GM19455 (cell line): ENCODE measurements at regions not wholly inside any gene's neighbourhood (a gene's known extent, or its start where the extent isn't known, plus 50 kb on each side); places are given as distances from the start of the nearest gene placed in this dataset.
"Not testable (repeated sequence)": the region's sequence is repeated elsewhere in the genome, so short reads cannot be mapped to it uniquely, and the experiment has no call there.

Experiments
- ATAC-seq: cut with Tn5 transposase; IDR thresholded peaks from one replicate; pipeline ENCODE4 v1.9.1; 2021; ENCODE audit not compliant: unreplicated experiment

DNA sequence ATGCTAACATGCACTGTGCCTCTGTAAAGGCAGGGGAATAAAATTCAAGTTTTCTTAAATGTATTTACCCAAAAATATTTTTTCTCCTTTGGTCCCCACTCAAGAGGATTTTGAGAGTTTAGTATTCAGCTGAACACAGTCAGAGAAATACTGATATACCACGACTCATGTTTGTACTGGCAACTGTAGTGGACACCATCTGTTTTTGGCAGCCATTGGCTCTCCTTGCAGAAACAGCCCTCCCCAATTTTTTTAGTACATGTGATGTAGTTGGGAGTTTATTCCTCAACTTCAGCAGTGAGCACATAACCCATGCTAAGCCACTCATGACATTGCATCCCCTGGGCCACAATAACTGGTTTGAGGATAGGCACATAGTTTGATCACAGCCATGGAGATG is 154.8 kb upstream of the POU3F1 start:
- ATAC-seq: no peak

DNA sequence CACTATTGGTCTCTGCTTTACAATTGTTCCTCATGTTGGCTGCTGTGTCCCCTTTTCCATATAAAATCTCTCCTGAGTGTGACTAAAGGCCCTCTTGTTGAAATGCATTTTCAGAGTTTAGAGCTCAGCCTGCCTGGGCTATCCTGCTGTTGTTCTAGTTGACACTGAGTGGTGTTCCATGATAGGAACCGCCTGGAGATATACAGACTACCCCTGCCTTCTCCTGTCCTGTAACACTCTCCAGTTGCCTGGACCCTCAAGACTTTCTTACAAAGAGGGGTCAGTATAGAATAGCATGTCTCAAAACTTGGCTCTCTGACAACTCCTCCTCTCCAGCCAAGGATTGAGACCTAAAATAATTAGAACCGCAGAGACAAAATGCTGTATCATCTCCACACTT is 152.0 kb upstream of the POU3F1 start:
- no peak for ATAC-seq

DNA sequence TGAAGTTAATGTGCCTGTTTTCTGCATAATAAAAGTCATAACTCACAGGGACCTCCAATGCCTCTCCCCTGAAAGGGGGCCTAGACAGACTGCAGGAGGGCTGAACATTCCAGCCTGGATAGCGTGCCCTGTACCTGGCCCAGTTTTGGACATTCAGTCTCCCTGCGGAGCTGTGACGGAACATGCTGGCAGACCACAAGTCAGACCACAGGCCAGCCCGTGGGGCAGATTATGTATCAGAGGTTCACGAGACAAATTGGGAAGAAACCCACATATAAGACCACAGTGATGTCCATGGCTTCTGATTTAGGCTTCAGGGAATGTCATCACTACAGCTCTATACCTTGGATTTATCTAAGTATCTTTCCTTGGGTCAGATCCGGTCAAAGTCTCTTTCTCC is 151.5 kb upstream of the POU3F1 start:
- no peak for ATAC-seq

DNA sequence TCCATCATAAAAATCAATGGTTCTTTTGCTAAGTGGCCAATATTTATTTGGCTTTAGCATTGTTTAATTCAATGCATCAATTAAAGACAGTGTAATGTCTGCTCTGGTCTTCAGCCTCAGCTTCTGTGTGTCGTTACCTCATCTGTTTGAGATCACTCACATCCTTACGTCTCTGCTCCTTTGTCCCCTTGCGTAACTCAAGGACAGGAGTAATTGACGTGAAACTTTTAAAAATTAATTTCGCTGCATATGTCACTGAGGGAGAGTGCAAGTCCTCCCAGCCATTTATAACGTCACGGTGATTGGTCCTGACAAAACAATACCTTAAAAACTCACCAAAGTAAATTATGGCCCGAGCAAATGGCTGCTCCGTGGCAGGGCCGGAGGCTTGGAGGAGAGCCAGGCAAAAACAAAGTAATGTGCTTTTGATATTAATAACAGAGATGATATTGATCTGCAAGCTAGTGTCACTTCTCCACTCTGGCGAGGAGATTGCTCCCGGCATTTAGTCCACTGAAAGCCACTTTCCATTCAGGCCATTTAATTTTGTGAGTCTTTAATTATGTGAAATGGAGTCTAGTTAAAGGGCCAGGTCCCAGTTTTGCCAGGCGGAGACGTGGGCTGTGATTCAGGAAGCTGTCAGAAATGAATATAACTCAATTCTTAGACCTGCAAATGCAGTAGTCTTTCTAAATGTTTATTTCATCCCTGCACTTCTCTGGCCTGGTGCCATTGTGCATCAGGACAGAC is 150.9 kb upstream of the POU3F1 start:
- no peak for ATAC-seq

DNA sequence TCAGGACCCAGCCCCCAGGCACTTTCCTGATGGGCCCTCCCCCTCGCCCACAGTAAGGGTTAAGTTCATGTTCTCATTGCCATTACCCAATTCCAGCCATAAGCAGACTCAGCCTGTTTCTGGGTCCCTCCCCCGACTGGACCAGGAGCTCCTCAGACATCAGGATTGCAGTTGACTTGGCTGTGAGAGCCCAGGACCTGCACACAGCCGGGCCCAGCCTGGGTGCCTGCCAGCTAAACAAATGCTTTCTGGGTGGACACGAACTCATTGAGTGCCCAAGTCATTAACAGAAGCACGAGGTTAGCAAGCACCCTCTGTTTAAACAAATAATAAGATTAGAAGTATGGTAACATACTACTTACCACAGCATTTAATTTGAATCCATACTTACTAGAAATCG is 147.9 kb upstream of the POU3F1 start:
- no peak for ATAC-seq

DNA sequence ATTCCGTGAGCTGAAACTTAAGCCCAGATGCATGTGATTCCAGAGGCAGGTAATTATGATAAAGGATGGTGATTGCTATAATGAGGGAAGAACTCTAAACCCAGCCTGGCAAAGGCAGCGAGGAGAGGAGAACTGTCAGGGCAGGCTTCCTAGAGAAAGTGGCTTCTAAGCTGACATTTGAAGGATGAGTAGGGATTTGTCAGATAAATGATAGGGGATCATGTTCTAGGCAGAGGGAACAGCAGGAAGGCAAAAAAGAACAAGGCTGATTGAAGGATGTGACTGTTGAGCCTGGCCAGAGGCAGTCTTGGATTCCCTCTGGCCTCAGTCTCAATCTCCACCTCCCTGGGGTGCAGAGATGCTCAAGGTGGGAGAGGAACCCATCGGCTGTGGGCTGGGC is 146.4 kb upstream of the POU3F1 start:
- no peak for ATAC-seq

DNA sequence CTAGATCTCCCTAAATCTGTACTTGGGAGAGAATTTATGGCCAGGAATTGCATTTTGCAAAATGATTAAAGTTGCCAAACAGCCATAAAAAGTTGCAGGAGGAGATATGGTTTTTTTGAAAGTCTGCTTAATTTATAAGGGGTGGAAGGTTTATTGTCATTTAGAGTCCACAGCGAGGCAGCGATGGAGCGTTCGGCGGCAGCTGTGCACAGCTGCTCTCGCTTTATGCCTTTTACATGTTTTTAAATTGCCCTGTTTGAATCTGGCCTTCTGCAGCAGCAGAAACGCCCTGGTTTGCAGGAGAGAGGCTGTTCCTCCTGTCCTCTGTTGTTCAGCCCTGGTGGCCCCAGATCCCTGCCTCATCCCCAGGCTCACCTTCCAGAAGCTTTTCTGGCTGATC is 144.9 kb upstream of the POU3F1 start:
- no peak for ATAC-seq

DNA sequence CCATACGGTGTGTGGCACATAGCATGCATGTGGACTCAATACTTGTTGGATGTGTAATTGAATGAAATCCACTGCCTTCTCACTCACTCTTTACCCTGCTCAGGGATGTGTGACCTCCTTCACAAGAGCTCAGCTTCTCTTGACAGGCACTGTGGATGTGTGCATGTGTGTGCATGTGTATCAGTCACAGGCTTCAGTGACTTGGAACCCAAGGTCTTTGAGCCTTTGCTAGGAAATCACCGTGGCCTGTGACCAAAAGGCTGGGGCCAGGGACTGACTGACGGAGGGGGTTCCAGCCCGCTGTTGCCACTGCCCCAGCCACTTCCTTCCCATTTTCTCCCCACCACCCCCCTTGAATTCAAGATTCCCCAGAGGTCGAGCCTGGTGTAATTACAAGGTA is 144.4 kb upstream of the POU3F1 start:
- ATAC-seq: no peak

DNA sequence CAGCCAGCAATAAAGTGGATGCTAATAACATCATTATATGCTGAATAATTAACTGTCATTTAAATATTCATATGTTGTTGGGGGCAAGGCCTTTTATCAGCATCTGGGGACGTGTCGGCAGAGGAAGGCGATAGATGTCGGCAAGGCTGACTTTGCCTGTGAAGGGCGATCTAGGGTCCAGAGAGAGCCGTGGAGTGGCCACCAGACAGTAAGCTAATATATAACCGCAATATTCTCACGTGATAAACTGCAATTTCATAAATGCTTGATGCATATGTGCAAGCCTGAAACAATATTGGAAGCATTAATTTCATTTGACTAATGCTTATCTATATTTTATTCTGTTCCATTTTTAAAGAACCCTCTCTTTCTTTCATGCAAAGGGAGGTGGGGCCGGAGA is 141.0 kb upstream of the POU3F1 start:
- ATAC-seq: no peak

DNA sequence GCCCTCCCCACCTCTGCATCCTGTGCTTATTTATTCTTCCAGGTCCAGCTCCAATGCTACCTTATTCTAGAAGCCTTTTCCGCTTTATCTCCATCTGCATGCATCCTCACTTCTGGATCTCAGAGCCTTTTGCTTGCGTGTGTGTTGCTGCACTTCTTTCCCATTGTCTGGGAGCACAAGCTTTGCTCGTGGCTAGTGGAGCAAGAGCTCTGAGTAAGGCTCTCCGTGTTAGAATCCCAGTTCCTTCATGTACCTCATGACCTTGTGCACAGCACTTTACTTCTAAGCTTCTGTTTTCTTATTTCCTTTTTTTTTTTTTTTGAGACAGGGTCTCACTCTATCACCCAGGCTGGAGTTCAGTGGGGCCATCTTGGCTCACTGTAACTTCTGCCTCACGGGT is 140.0 kb upstream of the POU3F1 start:
- no peak for ATAC-seq

DNA sequence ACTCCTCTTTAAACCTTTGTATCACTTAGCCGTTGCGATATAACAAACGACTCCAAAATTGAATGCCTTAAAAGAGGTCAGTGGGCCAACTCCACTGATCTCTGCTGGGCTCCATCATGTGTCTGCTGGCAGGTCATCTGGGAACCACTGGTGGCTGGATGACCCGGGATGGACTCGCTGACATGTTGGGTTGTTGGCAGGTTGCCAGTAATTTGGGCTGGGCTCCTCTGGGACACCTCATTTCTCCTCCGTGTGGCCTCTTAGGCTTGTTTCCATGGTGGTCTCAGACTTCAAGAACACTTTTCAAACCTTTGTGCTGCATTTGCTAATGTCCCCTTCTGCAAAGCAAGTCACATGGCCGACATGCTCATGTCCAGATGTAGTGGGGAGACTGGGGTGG is 139.3 kb upstream of the POU3F1 start:
- no peak for ATAC-seq

DNA sequence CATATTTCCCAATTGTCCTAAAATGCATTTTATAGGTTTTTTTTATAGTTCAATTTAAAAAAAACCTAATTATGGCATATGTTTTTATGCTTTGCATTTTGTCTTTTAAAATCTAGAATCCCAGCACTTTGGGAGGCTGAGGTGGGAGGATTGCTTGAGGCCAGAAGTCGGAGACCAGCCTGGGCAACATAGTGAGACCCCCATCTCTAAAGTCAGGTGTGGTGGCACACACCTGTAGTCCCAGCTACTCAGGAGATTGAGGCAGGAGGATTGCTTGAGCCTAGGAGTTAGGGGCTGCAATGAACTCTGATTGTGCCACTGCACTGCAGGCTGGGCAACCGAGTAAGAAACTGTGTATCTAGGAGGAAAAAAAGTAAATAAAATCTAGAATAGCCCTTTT is 137.2 kb upstream of the POU3F1 start:
- no peak for ATAC-seq

DNA sequence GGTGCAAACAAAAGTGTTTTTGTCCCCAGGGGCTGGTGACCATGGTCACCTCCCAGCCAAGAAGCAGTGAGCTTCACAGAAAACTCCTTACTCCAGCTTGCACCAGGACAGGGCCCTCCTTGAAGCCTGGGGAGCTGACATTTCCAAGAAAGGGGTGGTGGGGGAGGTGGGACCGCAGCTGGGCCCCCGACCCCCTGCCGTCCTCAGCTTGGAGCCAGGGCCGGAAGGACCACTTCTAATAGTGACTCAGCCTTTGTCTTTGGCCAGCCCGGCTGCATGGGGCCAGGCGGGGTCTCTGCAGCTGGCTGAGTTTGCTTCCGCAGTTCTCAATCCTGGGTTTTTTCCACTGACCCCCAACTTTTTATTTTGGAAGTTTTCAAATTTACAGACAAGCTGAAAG is 136.5 kb upstream of the POU3F1 start:
- ATAC-seq: no peak

DNA sequence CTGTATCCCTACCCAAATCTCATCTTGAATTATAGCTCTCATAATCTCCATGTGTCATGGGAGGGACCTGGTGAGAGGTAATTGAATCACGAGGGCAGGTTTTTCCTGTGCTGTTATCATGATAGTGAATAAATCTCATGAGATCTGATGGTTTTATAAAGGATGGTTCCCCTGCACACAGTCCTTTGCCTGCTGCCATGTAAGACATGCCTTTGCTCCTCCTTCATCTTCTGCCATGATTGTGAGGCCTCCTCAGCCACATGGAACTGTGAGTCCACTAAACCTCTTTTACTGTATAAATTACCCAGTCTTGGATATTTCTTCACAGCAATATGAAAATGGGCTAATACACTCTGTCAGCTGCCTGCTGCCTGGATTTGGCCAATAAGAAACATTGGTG is 133.8 kb upstream of the POU3F1 start:
- not testable (repeated sequence) for ATAC-seq

DNA sequence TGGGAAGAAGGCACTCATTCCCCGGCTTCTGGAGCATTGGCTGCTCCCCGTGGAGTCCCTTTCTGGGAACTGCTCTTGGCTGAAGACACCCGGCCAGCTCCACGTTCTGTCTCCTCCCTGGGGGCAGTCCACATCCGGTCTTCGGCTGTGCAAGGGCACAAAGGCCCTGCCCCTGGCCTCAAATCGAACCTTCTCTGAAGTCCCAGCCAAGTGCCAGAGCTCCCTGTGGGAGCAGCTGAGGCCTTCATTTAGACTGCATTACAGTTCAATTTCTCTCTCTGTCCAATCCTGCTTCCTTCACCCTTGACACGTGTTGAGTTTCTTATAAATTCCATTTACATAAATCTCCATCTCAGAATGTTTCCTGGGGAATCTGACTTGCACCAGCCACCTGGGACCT is 132.9 kb upstream of the POU3F1 start:
- ATAC-seq: no peak

DNA sequence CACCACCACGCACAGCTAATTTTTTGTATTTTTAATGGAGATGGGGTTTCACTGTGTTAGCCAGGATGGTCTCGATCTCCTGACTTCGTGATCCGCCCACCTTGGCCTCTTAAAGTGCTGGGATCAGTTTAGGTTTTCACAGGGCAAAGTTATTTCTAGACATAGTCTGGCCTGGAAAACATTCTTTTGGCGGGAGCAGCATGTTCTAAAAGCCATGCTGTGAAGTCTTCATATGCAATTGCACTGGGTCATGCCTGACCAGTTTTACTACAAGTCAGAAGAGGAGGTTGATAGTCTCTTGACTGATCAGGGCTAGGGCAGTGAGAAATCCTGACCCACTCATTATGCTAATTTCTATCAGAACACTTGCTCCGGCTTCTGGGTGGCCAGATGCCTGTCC is 131.6 kb upstream of the POU3F1 start:
- ATAC-seq: no peak

DNA sequence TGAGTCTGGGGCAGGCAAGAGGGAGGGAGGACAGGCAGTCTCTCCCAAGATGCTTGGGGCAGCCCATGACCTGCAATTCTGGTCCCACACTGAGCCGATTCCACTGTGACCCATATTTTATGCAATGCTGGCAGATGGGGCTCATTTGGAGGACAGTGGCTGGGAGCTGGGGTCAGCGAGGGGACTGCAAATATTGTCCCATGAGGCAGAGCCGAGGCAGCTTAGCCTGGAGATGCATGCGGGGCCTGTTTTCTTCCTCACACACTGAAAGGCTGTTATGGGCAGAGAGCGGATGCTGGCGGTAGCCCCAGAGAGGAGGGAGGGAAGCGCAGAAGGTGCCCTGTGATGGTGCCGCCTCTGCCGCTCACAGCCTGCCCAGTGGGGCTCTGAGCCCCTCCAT is 128.5 kb upstream of the POU3F1 start:
- ATAC-seq: no peak

DNA sequence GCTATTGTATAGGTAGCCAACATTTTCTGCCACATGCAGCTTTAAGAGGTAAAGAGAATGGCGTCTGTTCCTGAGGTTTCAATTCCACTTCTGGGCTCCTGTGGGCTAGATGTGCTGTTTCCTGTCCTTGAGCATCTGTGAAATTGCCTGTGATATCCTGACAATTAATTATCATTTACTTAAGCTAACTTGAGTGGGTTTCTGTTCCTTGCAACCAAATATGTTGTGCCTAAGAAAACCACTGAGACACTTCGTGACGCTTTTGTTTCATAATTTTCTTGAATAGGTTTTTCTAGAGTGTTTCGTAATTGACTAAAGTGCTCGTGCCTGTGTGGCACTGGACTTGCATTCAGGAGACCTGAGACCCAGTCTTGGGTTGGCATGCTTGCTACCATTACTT is 127.3 kb upstream of the POU3F1 start:
- ATAC-seq: no peak

DNA sequence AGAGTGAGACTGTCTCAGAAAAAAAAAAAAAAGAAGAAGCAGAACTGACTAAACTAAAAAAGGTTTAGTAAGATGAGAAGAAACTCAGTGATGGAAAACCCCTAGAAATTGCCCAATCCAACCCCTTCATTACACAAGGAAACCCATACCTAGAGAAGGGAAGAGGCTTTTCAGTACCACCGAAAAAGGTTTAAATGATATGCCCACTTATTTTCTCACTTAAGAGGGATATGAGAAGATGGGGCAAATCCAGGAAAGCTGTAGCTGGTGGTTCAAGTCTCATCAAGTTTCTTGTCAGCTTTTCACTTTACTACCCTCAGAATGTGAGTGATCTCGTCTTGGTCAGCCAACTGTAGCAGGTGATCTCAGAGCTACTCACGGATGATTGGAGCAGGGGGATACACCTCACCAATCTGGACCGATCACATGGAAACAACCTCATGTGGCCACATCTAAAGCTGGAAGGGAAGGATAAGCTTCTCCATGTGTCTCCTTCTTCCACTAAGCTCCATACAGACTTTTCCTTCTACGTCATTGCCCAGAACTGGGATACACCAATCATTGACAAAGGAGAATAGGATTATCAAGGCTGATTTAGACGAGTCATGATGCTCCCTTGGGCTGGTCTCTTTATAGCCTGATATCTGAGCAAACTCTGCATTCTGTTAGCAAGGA is 126.7 kb upstream of the POU3F1 start:
- ATAC-seq: no peak

DNA sequence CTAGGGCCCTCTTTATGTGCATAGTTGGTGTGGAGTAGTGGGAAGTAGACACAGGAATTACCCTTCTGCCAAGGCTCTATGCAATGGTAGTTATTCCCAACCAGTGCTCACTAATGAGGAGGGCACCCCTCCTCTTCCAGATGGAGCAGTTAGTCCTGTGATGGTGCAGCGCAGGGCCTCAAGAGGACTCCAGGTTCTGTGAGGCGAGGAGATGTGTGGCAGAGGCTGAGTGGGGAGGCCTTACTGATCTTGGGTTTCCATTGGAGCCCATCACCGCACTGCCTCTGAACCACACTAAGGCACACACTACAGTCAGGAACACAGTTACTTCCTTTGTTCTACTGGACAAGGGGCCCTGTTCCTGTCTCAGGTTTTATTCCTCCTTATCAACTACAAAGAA is 122.5 kb upstream of the POU3F1 start:
- ATAC-seq: no peak

DNA sequence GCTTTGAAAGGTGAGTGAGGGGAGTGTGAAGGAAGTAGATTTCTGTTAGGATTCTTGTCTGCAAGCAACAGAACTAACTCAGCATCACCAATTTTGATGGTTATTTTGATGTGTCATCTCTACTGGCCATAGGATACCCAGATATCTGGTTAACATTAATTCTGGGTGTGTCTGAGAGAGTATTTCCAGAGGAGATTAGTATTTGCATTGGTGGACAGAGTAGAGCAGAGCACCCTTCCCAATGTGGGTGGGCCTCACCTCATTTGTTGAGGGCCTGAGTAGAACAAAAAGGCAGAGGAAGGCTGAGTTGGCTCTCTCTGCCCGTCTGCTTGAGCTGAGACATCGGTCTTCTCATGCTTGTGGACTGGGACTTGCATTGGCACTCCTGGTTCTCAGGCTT is 121.8 kb upstream of the POU3F1 start:
- no peak for ATAC-seq

DNA sequence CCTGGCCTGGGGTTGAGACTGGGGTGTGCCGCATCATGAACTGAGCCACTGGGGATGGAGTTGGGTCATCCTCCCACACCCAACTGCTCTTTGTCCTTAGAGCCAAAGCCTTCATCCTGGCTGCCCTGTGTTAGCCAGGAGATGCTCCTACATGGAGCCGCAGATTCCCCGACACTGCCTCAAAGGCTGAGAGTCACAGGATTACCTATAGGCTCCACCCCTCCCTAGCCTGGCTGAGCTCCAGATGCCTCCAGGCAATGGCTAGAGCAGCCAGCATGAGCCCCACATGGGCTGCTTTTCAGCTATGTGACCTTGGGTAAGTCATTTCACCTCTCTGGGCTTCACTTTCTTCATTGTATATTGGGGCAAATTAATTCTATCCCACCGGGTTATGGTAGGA is 119.9 kb upstream of the POU3F1 start:
- ATAC-seq: no peak
